ENCODE measurements at regions not wholly inside any gene's neighbourhood (a gene's known extent, or its start where the extent isn't known, plus 50 kb on each side); places are given as distances from the start of the nearest gene placed in this dataset.
"Not testable (repeated sequence)": the region's sequence is repeated elsewhere in the genome, so short reads cannot be mapped to it uniquely, and the experiment has no call there.

DNA sequence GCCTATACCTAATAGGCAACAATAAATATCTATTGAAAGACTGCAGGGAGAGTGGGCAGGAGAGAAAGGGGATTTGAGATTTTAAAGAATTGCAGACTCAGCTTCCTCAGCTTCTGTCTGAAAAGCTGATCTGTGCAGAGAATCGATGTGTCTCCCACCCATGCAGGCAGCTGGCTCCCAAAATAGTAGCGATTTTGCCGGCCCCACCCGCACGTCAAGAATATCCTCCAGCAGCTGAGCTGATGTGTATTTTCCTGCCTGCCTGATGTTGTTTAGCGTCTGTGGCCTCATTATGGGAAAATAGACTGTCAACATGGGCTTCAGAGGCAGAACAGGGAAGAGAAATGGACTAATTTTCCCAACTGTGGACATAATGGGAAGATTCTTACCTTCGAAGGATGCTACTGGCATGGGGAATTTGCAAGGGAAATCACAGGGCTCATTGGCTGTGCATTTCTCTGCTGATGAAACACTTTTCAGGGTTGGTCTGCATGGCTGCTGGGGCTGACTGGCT, 699.8 kb downstream of the PTPRU start:
- H3K4me3 ChIP-seq (ENCODE audit: low read depth, low read length): no peak overlapping the region

GRCh38 chr1:29934255-29934772, 698.0 kb downstream of the PTPRU start:
- no peak overlapping the region for H3K4me3 ChIP-seq (ENCODE audit: low read depth, low read length)

DNA sequence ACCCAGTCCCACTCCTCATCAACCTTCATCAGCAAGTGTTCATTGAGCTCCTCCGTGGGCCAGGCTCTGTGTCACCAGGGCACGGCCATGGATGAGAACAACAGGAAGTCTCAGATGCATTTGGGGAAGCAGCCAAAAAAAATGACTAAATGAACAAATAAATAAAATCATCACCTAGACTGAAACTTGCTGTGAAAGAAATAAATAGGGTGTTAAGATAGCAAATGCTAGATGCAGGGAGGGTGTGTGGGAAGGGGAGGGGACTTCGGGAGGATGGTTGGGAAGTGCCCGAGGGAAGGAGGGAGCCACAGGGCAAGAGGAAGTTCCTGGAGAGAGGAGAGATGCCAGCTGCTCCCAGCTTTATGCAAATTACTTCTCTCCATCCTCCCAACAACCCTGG, 696.7 kb downstream of the PTPRU start:
- H3K4me3 ChIP-seq (ENCODE audit: low read depth, low read length): no peak overlapping the region

GRCh38 chr1:29932626-29933025, 696.3 kb downstream of the PTPRU start:
- H3K4me3 ChIP-seq (ENCODE audit: low read depth, low read length): no peak overlapping the region

DNA sequence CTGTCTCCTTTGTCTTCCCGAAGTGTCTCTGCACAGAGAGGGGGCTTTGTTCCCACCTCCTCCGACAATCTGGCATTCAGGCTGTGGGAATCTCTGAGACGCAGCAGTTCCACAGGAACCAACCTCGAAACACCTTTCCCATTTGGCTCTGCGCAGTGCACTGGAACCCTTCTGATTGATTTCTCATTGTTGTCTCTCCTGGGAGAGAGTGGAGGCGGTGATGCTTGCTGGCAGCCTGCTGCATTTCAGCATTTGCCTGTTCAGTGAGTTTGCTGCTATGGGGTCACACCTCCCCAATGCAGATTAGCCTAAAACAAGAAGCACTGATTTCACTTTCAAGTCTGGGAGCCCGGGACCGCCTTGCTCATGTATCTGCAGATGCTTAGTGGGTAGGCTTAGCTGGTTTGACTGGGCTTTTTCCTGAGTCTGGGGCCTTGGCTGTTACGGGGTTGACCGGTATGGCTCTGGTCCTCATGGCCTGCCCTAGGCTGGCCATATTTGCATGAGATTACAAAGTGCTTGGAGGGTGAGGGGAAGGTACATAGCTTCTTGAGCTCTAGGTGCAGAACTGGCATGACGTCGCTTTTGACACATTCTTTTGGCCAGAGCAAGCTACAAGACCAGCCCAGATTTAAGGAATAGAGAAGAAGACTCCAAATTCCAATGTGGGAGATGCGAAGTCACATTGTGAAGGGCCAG, 695.3 kb downstream of the PTPRU start:
- H3K4me3 ChIP-seq (ENCODE audit: low read depth, low read length): no peak overlapping the region

- H3K4me3 ChIP-seq (ENCODE audit: low read depth, low read length): no peak overlapping the region
Measured at GRCh38 chr1:29925058-29925457, 688.7 kb downstream of the PTPRU start.

DNA sequence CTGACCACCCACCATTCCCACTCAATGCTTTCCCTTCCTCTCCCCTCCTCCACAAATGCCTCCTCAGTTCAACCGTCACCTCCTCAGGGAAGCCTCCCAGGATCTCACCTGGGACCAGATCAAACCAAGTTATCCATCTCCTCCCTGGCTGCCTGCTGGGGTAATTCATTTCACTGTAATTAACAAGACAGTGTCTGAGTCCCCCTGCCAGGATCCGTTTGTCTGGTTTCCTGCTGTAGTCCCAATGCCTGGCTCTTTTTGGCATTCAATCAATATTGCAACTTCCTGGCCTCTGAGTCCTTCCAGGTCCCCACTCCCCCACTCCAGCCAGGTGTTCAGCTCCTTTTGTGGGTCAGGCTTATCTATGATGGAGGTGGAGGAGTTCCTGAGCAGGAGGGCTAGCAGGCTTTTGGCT, 687.7 kb downstream of the PTPRU start:
- H3K4me3 ChIP-seq (ENCODE audit: low read depth, low read length): no peak overlapping the region

DNA sequence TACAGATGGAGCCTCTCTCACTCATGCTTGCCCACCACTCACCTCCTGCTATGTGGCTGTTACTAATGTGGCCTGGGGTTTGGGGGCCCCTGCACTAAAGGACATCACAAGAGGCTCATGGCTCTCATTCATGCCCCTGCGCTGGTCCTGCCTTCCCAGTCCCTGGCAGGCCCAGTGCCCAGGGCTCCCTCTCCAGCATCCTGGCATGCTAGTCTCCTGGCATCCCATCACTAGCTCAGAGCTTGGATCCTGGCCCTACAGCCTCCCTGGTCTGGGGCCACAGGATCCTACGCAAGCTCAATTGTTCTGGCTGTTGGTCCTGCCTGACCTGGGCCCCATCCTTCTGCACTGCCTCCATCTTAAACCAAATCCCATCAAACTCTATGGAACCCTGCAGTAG, 685.4 kb downstream of the PTPRU start:
- H3K4me3 ChIP-seq (ENCODE audit: low read depth, low read length): no peak overlapping the region

GRCh38 chr1:29920784-29921183, 684.5 kb downstream of the PTPRU start:
- H3K4me3 ChIP-seq (ENCODE audit: low read depth, low read length): no peak overlapping the region

GRCh38 chr1:29920316-29920715, 684.0 kb downstream of the PTPRU start:
- no peak overlapping the region for H3K4me3 ChIP-seq (ENCODE audit: low read depth, low read length)

DNA sequence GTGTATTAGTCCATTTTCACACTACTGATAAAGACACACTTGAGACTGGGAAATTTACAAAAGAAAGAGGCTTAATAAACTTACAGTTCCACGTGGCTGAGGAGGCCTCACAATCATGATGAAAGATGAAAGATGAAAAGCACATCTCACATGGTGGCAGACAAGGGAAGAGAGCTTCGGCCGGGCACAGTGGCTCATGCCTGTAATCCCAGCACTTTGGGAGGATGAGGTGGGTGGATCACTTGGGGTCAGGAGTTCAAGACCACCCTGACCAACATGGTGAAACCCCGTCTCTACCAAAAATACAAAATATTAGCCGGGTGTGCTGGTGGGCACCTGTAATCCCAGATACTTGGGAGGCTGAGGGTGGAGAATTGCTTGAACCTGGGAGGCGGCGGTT, 682.7 kb downstream of the PTPRU start:
- H3K4me3 ChIP-seq (ENCODE audit: low read depth, low read length): not testable (repeated sequence)

- no peak overlapping the region for H3K4me3 ChIP-seq (ENCODE audit: low read depth, low read length)
Measured at GRCh38 chr1:29916656-29917369, 680.5 kb downstream of the PTPRU start.

- no peak overlapping the region for H3K4me3 ChIP-seq (ENCODE audit: low read depth, low read length)
Measured at GRCh38 chr1:29914936-29915335, 678.6 kb downstream of the PTPRU start.

GRCh38 chr1:29912425-29912824, 676.1 kb downstream of the PTPRU start:
- no peak overlapping the region for H3K4me3 ChIP-seq (ENCODE audit: low read depth, low read length)

DNA sequence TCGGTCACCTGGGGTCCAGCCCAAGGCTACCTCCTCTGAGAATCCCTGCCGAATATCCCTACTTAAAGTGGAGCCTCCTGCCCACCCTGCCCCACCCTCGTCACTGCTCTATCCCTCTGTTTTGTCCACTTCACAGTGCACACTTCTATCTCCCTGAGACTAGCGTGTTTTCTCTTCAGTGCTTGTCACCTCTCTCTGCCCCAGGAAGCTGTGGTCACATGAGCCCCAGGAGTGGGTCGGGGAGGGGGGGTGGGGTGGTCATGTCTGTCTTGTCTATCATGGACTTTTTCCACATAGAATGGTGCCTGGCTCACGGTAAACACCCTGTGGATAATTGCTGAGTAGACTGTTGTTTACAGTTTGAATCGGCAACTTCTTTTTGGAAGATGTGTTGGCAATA, 673.6 kb downstream of the PTPRU start:
- no peak overlapping the region for H3K4me3 ChIP-seq (ENCODE audit: low read depth, low read length)

GRCh38 chr1:29907596-29907995, 671.3 kb downstream of the PTPRU start:
- H3K4me3 ChIP-seq (ENCODE audit: low read depth, low read length): no peak overlapping the region

GRCh38 chr1:29906927-29907326, 670.6 kb downstream of the PTPRU start:
- H3K4me3 ChIP-seq (ENCODE audit: low read depth, low read length): no peak overlapping the region

DNA sequence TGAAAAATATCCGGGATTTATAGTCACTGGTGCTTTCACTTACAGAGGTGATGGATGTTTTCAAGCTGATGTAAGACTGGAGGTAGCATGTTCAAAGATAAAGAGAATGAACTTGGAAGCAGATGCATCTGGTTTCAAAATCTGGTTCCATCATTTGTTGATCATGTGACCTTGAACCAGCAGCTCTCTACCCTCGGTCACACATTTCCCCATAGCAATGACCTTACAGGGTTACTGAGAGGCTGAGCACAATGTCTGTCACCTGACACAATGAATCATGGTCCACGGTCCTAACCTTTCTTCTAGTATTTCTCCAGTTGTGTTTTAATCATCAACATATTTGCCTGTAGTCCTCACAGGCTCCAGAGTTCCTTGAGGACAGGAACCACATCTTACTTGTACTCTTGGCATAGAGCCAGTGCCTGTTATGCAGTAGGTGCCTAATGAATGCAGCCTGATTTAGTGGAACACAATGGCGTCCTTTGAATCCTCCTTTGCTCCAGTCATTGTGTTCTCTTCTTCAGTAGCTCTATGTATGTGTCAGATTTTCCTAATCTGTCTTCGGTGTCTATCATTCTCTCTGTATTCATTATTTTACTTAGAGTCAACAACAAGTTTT, 667.3 kb downstream of the PTPRU start:
- no peak overlapping the region for H3K4me3 ChIP-seq (ENCODE audit: low read depth, low read length)

- H3K4me3 ChIP-seq (ENCODE audit: low read depth, low read length): no peak overlapping the region
Measured at GRCh38 chr1:29901624-29902325, 665.5 kb downstream of the PTPRU start.

- no peak overlapping the region for H3K4me3 ChIP-seq (ENCODE audit: low read depth, low read length)
Measured at GRCh38 chr1:29900712-29901111, 664.4 kb downstream of the PTPRU start.

DNA sequence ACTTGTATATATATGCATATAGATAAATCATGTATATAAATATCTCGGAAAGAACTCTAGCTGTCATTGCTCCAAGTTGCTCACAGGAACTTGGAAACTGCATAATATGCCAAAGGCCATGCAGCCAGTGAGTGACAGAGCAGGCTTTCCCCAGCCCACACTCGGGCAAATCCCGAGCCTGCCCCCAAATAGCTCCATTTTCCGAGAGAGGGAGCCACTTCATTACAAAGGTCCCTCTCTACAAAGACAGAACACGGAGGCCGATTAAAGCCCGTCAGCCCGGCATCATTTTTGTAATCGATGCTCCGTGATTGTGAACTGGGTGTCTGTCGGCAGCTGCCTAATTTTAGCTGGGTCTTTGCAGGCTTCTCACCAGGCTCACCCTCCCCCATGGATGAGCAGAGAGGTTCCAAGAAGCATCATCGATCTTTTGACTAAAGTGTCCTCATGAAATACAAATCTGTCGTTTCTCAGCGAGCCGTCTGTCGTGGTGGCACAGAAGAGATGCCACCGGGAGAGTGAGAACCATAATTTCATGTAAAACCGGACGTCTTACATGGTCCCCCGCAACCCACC, 663.9 kb downstream of the PTPRU start:
- H3K4me3 ChIP-seq (ENCODE audit: low read depth, low read length): no peak overlapping the region

Measured in iPS-11a (cell line).